Thyroid gland (tissue), 4 donors: ENCODE measurements at regions not wholly inside any gene's neighbourhood (a gene's known extent, or its start where the extent isn't known, plus 50 kb on each side); places are given as distances from the start of the nearest gene placed in this dataset.

Source experiments
- POLR2A ChIP-seq, 2 donors: fragments of 450-650 bp; IDR thresholded peaks; one replicate each; pipeline ENCODE4 v1.6.1; 2017; ENCODE audit warnings: antibody characterized with exemption in 2 of 2, mild to moderate bottlenecking in 2 of 2, moderate library complexity in 1 of 2
- TF ChIP-seq, protein P1 (sequence below), 6 experiments: fragments of 200-600 bp in 3 of 6; fragments of 450-650 bp in 3 of 6; sonication (generic) in 3 of 6; IDR thresholded peaks; one replicate each; pipeline ENCODE4 v1.5.1; 2016 to 2019; ENCODE audit warnings: antibody characterized with exemption in 6 of 6, mild to moderate bottlenecking in 2 of 6, inconsistent platforms in 1 of 6, moderate library complexity in 1 of 6

GRCh38 chrX:125762954-125763353 is 403.1 kb downstream of the DCAF12L2 start:
- TF ChIP-seq, protein P1, sequence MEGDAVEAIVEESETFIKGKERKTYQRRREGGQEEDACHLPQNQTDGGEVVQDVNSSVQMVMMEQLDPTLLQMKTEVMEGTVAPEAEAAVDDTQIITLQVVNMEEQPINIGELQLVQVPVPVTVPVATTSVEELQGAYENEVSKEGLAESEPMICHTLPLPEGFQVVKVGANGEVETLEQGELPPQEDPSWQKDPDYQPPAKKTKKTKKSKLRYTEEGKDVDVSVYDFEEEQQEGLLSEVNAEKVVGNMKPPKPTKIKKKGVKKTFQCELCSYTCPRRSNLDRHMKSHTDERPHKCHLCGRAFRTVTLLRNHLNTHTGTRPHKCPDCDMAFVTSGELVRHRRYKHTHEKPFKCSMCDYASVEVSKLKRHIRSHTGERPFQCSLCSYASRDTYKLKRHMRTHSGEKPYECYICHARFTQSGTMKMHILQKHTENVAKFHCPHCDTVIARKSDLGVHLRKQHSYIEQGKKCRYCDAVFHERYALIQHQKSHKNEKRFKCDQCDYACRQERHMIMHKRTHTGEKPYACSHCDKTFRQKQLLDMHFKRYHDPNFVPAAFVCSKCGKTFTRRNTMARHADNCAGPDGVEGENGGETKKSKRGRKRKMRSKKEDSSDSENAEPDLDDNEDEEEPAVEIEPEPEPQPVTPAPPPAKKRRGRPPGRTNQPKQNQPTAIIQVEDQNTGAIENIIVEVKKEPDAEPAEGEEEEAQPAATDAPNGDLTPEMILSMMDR (IDR thresholded peaks at IDR 0.05), result no peak
- TF ChIP-seq POLR2A (IDR thresholded peaks at IDR 0.05), result no peak
